Progenitor cell of endocrine pancreas (in vitro differentiated cells): ENCODE measurements at regions not wholly inside any gene's neighbourhood (a gene's known extent, or its start where the extent isn't known, plus 50 kb on each side); places are given as distances from the start of the nearest gene placed in this dataset.
A peak's percentile ranks its signal among the peaks of the same experiment; 100 is the strongest.
"Not testable (repeated sequence)": the region's sequence is repeated elsewhere in the genome, so short reads cannot be mapped to it uniquely, and the experiment has no call there.

Experiments used
- DNase-seq: peaks from one replicate; pipeline ENCODE4 v3.0.0; 2021; ENCODE audit warnings: low spot score; ENCODE audit not compliant: unreplicated experiment
- H3K27ac Mint-ChIP-seq: 2 replicates; pipeline ENCODE4 v1.8.0; 2021; ENCODE audit warnings: mild to moderate bottlenecking, moderate library complexity, mixed read lengths
- H3K27me3 Mint-ChIP-seq: 2 replicates; pipeline ENCODE4 v1.8.0; 2021; ENCODE audit warnings: mixed read lengths
- H3K36me3 Mint-ChIP-seq: 2 replicates; pipeline ENCODE4 v1.8.0; 2022; ENCODE audit warnings: mixed read lengths; ENCODE audit not compliant: insufficient read depth
- H3K4me1 Mint-ChIP-seq: 2 replicates; pipeline ENCODE4 v1.8.0; 2021; ENCODE audit warnings: low read depth, mixed read lengths
- H3K4me3 Mint-ChIP-seq: 2 replicates; pipeline ENCODE4 v1.8.0; 2021; ENCODE audit warnings: low read depth, mild to moderate bottlenecking, moderate library complexity, mixed read lengths
- H3K9me3 Mint-ChIP-seq: 2 replicates; pipeline ENCODE4 v1.8.0; 2021; ENCODE audit warnings: low read depth, mixed read lengths
- CTCF ChIP-seq: fragments of 200-600 bp; sonication (generic); IDR thresholded peaks from one replicate; pipeline ENCODE4 v1.5.0; 2021; ENCODE audit warnings: antibody characterized with exemption, mild to moderate bottlenecking; ENCODE audit not compliant: unreplicated experiment

- TF ChIP-seq CTCF, result no peak
- H3K9me3 Mint-ChIP-seq, result no peaks in the 10 kb centered on the region
- no peaks in the 10 kb centered on the region for H3K27me3 Mint-ChIP-seq
- peaks cover 31% of the 10 kb centered on the region for H3K4me1 Mint-ChIP-seq
- DNase-seq, result no peak
- no peak overlapping the region for H3K4me3 Mint-ChIP-seq
- H3K27ac Mint-ChIP-seq, result no peak overlapping the region
- H3K36me3 Mint-ChIP-seq, result peaks cover 16% of the 10 kb centered on the region
Measured at GRCh38 chr6:144365271-144365670, 80.1 kb downstream of the UTRN start.

- DNase-seq, H3K27ac Mint-ChIP-seq, H3K4me1 Mint-ChIP-seq, H3K9me3 Mint-ChIP-seq, H3K4me3 Mint-ChIP-seq, H3K27me3 Mint-ChIP-seq: not testable (repeated sequence)
- H3K36me3 Mint-ChIP-seq, result peaks cover 20% of the 10 kb centered on the region
Measured at GRCh38 chr6:144369696-144370095, 84.6 kb downstream of the UTRN start.

GRCh38 chr6:144372116-144372515 is 87.0 kb downstream of the UTRN start:
- Mint-ChIP-seq H3K27ac (peak overlapping the region; percentile 28), H3K9me3 (no peaks in the 10 kb centered on the region), H3K36me3 (peaks cover 18% of the 10 kb centered on the region), H3K27me3 (no peaks in the 10 kb centered on the region), H3K4me1 (peaks cover 9% of the 10 kb centered on the region), H3K4me3 (no peak overlapping the region)
- DNase-seq, result no peak
- TF ChIP-seq CTCF, result no peak

- TF ChIP-seq CTCF, result no peak
- H3K27me3 Mint-ChIP-seq, result no peaks in the 10 kb centered on the region
Measured at GRCh38 chr6:144372611-144373594, 87.8 kb downstream of the UTRN start.

DNA sequence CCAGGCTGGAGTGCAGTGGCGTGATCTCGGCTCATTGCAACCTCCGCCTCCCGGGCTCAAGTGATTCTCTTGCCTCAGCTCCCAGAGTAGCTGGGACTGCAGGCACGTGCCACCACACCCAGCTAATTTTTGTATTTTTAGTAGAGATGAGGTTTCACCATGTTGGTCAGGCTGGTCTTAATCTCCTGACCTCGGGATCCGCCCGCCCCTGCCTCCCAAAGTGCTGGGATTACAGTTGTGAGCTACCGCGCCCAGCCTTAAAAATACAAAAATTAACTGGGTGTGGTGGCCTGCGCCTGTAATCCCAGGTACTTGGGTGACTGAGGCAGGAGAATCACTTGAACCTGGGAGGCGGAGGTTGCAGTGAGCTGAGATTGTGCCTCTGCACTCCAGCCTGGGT is 89.4 kb downstream of the UTRN start:
- H3K4me3 Mint-ChIP-seq, H3K9me3 Mint-ChIP-seq, DNase-seq, H3K27ac Mint-ChIP-seq, H3K27me3 Mint-ChIP-seq: not testable (repeated sequence)
- Mint-ChIP-seq H3K4me1 (peaks cover 25% of the 10 kb centered on the region), H3K36me3 (peaks cover 12% of the 10 kb centered on the region)

More at GRCh38 chr6:144372611-144373594, 87.8 kb downstream of the UTRN start:
- H3K4me1 Mint-ChIP-seq, result peaks cover 15% of the 10 kb centered on the region
- H3K27ac Mint-ChIP-seq, result peak overlapping the region; percentile 29
- no peaks in the 10 kb centered on the region for H3K9me3 Mint-ChIP-seq
- H3K36me3 Mint-ChIP-seq, result peaks cover 18% of the 10 kb centered on the region
- H3K4me3 Mint-ChIP-seq, result no peak overlapping the region
- no peak for DNase-seq

- Mint-ChIP-seq H3K36me3 (peaks cover 12% of the 10 kb centered on the region), H3K27me3 (no peaks in the 10 kb centered on the region), H3K9me3 (peaks cover 10% of the 10 kb centered on the region), H3K4me3 (no peak overlapping the region), H3K4me1 (peaks cover 25% of the 10 kb centered on the region), H3K27ac (no peak overlapping the region)
- no peak for TF ChIP-seq CTCF
- DNase-seq, result no peak
Measured at GRCh38 chr6:144377586-144378210, 92.6 kb downstream of the UTRN start.
